ENCODE measurements at regions not wholly inside any gene's neighbourhood (a gene's known extent, or its start where the extent isn't known, plus 50 kb on each side); places are given as distances from the start of the nearest gene placed in this dataset.

GRCh38 chr2:129160879-129161278 is 818.6 kb upstream of the RAB6C start:
- TF ChIP-seq, protein P1, sequence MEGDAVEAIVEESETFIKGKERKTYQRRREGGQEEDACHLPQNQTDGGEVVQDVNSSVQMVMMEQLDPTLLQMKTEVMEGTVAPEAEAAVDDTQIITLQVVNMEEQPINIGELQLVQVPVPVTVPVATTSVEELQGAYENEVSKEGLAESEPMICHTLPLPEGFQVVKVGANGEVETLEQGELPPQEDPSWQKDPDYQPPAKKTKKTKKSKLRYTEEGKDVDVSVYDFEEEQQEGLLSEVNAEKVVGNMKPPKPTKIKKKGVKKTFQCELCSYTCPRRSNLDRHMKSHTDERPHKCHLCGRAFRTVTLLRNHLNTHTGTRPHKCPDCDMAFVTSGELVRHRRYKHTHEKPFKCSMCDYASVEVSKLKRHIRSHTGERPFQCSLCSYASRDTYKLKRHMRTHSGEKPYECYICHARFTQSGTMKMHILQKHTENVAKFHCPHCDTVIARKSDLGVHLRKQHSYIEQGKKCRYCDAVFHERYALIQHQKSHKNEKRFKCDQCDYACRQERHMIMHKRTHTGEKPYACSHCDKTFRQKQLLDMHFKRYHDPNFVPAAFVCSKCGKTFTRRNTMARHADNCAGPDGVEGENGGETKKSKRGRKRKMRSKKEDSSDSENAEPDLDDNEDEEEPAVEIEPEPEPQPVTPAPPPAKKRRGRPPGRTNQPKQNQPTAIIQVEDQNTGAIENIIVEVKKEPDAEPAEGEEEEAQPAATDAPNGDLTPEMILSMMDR (conservative IDR thresholded peaks at IDR 0.05; ENCODE audit: low read depth, low read length) = no peak
- no peak for TF ChIP-seq EZH2 (IDR thresholded peaks at IDR 0.05; ENCODE audit: low read length, unreplicated experiment)
